ENCODE measurements at regions not wholly inside any gene's neighbourhood (a gene's known extent, or its start where the extent isn't known, plus 50 kb on each side); places are given as distances from the start of the nearest gene placed in this dataset.
A peak's percentile ranks its signal among the peaks of the same experiment; 100 is the strongest.

DNA sequence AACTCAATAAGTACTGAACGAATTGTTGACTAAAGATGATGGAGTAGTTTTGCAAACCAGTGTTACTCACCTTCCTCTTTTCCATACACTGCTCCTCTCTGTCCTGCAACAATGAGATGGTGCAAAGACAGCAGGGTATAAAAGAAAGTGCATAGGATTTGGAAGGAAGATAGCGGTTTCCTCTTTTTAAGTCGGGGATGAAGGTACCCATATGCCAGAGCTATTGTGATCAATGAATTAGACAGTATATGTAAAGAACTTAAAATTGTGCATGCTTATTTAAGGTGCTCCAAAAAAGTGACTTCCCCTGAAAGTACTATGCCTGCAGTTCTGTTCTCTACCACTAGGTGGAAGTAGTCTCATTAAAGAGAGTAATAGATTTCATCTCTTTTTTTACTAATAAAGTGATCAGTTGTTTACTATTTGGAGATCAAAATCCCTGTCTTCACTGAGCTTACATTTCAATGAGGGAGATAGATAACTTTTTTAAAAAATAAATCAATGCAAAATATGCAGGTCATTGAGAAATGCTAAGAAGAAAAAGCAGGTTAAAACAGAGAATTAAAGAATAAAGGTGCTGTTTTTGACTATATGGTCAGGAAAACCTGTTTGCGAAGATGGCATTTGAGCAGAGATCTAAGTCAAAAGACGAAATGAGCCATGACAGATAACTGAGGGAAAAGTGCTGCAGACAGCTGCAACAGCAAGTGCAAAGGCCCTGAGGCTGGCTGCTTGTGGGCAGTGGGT lies 339.7 kb upstream of the SLC14A2 start:
- Histone ChIP-seq H3K9me3 (no peaks in the 10 kb centered on the region), H3K27ac (no peak overlapping the region), H3K36me3 (no peaks in the 10 kb centered on the region), H3K27me3 (no peaks in the 10 kb centered on the region), H3K4me1 (ENCODE audit: insufficient read depth) (no peaks in the 10 kb centered on the region), H3K4me3 (no peak overlapping the region)
- 75 to 85% (median 81%) methylated on average over 5 of the region's 5 CpGs for WGBS, 3 donors
- DNase-seq = no peak
- TF ChIP-seq POLR2A (IDR thresholded peaks at IDR 0.05) (no peak), EP300 (IDR thresholded peaks at IDR 0.05) (no peak), CTCF (IDR thresholded peaks at IDR 0.05) (peak in 1 of 3 donors; percentile 20)
- intact Hi-C loops (cut with DNase I) = no loop called here

DNA sequence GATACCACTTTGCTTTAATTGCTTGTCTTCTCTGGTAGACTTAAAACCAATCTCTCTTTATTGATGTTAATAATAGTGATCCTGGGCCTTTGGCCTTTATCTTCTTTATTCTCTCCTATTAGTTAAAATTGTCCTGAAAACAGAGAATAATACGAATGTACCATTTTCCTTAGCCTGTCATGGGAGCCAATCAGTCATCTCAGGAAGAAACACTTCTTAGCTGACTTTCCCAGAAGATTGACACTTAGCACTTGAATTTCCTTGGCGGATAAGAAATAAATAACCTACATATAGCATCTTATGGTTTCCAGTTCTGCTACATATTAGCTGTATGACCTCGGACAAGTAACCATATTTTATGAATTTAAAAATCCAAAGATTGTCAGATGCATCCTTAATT lies 338.4 kb upstream of the SLC14A2 start:
- Histone ChIP-seq H3K27me3 (no peaks in the 10 kb centered on the region), H3K4me1 (ENCODE audit: insufficient read depth) (no peaks in the 10 kb centered on the region), H3K9me3 (no peaks in the 10 kb centered on the region), H3K4me3 (no peak overlapping the region), H3K36me3 (no peaks in the 10 kb centered on the region), H3K27ac (no peak overlapping the region)
- WGBS, 3 donors = 94 to 98% (median 97%) methylated on average over 3 of the region's 3 CpGs
- intact Hi-C loops (cut with DNase I) = no loop called here
- TF ChIP-seq CTCF (IDR thresholded peaks at IDR 0.05) (no peak), POLR2A (IDR thresholded peaks at IDR 0.05) (no peak), EP300 (IDR thresholded peaks at IDR 0.05) (no peak)
- no peak for DNase-seq

GRCh38 chr18:45277908-45278307 lies 337.4 kb upstream of the SLC14A2 start:
- Histone ChIP-seq H3K27me3 (no peaks in the 10 kb centered on the region), H3K36me3 (no peaks in the 10 kb centered on the region), H3K27ac (no peak overlapping the region), H3K4me3 (no peak overlapping the region), H3K9me3 (no peaks in the 10 kb centered on the region), H3K4me1 (ENCODE audit: insufficient read depth) (no peaks in the 10 kb centered on the region)
- TF ChIP-seq CTCF (IDR thresholded peaks at IDR 0.05) = no peak
- TF ChIP-seq EP300 (IDR thresholded peaks at IDR 0.05) = no peak
- no peak for TF ChIP-seq POLR2A (IDR thresholded peaks at IDR 0.05)
- DNase-seq = no peak
- 94 to 96% (median 95%) methylated on average over 4 of the region's 4 CpGs for WGBS, 3 donors
- intact Hi-C loops (cut with DNase I) = no loop called here

DNA sequence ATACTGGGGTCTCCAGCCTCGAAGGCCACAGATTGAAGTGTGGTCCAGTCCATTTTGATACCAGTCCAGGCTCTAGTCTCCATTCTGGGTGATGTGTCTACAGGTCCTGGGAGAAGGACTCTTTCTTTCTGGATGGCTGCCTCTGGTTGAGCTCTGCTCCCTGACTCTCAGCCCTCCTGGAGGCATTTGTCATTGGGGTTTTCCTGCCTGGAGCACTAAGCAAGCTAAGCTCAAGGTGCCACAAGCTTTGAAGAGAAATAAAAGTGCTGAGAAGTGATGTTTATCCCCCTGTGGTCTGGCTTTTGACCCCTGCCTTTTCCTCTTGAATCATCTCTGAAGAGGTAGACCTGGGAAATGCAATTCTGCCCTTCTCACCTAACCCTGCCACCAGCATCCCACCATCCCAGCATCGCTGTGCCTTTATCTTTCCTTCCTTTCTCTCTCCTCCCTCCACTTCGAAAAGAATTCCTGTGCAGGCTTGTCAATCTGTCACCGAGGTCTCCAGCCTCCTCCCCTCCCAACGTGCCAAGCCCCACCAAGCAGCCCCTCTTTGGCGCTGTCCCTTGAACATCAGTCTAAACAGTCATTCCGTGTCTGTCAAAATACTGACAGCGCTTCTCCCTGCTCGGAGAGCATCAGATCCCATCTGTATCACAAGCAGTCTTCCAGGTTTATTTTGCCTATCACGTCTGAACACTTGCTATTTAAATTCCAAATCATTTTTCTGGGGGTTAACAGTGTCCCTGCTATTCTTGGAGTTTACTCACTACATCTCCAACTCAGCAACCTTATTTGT lies 334.6 kb upstream of the SLC14A2 start:
- DNase-seq = no peak
- Histone ChIP-seq H3K4me3 (no peak overlapping the region), H3K27ac (no peak overlapping the region), H3K9me3 (no peaks in the 10 kb centered on the region), H3K36me3 (no peaks in the 10 kb centered on the region), H3K4me1 (ENCODE audit: insufficient read depth) (no peaks in the 10 kb centered on the region), H3K27me3 (no peaks in the 10 kb centered on the region)
- intact Hi-C loops (cut with DNase I) = no loop called here
- 79 to 82% (median 80%) methylated on average over 10 of the region's 10 CpGs for WGBS, 3 donors
- TF ChIP-seq EP300 (IDR thresholded peaks at IDR 0.05) (no peak), CTCF (IDR thresholded peaks at IDR 0.05) (no peak), POLR2A (IDR thresholded peaks at IDR 0.05) (no peak)

Measured in ovary (tissue), 7 donors.